Hematopoietic multipotent progenitor cell treated with erythropoietin and hydrocortisone succinate and interleukin-3 and kit ligand, for 6 days (in vitro differentiated cells): ENCODE measurements at regions not wholly inside any gene's neighbourhood (a gene's known extent, or its start where the extent isn't known, plus 50 kb on each side); places are given as distances from the start of the nearest gene placed in this dataset.

Experiments
- DNase-seq: peaks from one replicate; pipeline ENCODE4 v3.0.0-alpha.2; 2015

DNA sequence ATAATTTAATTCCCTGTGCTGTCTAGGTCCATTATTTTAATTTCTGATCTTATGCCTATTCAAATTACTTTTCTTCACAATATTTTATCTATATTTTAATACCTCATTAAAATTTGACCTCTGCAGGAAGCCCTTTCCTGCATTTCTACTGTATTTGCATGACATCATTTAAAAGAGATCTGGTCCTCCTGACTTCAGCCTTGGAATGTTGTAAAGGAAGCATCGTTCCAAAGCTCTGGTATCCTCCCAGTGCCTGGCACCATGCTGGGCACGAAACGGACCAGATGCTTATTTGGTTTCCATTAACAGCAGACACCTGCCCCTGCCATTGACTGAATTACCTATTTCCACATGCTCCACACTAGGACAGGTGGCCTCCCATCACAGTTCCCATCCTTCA, 247.5 kb downstream of the KLF6 start:
- DNase-seq = no peak

GRCh38 chr10:3535001-3535400, 250.0 kb downstream of the KLF6 start:
- no peak for DNase-seq

DNA sequence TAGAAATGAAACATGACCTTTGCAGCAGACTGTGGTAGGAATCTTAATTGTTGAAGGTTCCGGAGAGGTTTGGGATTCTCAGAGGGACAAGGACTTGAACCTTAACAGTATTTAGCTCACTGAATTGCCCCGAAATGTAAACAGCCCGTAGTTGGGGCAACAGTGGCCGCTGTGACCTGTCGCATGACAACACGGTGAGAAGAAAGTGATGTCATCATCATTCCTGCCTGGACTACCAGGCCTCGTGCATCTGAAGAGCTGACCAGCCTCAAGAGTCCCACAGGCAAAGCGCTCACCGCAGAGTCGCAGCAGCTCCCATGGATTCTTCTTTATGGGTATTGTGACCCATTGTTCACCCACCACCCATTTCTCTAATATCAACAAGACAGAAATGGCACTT, 250.6 kb downstream of the KLF6 start:
- no peak for DNase-seq

DNA sequence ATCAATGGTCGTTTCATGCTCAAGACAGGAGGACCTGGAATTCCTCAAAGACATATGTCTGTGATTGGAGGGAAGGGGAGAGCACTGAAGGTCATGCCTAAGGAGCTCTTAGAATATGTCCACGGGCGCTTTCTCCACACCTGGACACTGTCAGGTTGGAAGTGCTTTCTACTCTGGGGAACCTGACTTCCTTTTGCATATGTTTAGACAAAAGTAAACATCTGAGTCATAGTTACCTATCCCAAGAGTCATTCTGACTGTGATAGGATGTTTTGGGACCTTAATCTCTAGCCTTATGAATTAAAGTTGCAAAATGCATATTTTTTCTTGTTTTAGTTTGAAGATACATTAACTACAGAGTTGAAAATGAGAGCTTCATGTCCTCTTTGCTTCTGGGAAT, 251.7 kb downstream of the KLF6 start:
- DNase-seq = no peak

DNA sequence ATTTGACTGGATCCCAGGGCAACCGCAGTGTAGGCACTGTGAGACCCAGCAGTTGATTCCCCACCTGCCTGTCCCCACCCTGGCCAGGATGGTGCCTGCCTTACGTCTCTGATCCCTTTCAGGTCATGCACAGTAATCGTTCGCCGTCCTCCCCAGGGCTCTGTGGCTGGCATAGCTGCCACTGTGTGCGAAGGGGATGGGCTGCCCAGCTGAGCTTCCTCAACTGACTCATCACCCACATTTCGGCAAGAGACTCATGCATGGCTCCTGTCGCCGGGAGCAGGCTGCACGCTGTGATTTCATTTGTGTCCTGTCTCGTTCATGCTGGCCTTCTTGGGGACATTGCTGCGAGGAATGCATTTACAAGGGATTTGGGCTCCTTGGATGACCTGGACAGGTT, 252.4 kb downstream of the KLF6 start:
- DNase-seq = no peak

GRCh38 chr10:3531670-3532069, 253.3 kb downstream of the KLF6 start:
- no peak for DNase-seq

GRCh38 chr10:3530783-3531645, 254.0 kb downstream of the KLF6 start:
- DNase-seq = no peak

DNA sequence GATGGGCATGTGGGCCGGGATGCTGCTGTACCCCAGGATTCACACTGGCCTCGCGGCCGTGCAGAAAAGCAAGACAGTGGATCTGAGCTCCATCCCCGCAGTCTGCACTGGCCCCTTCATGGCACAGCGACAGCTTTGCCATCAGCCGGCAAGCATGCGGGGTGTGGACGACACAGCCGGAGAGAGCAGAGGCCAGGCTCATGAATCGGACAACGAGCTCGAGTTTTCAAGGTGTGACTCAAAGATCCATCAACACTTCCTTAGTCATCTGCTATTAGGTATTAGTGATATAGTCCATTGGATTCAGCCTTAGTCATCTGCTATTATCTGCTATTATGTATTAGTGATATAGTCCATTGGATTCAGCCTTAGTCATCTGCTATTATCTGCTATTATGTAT, 254.7 kb downstream of the KLF6 start:
- no peak for DNase-seq

- DNase-seq = no peak
These were observed 255.3 kb downstream of the KLF6 start for GRCh38 chr10:3529691-3530090.

- no peak for DNase-seq
These were observed 256.1 kb downstream of the KLF6 start for GRCh38 chr10:3528823-3529403.

GRCh38 chr10:3528271-3528670, 256.7 kb downstream of the KLF6 start:
- DNase-seq = no peak

- no peak for DNase-seq
These were observed 257.1 kb downstream of the KLF6 start for GRCh38 chr10:3527869-3528268.

DNA sequence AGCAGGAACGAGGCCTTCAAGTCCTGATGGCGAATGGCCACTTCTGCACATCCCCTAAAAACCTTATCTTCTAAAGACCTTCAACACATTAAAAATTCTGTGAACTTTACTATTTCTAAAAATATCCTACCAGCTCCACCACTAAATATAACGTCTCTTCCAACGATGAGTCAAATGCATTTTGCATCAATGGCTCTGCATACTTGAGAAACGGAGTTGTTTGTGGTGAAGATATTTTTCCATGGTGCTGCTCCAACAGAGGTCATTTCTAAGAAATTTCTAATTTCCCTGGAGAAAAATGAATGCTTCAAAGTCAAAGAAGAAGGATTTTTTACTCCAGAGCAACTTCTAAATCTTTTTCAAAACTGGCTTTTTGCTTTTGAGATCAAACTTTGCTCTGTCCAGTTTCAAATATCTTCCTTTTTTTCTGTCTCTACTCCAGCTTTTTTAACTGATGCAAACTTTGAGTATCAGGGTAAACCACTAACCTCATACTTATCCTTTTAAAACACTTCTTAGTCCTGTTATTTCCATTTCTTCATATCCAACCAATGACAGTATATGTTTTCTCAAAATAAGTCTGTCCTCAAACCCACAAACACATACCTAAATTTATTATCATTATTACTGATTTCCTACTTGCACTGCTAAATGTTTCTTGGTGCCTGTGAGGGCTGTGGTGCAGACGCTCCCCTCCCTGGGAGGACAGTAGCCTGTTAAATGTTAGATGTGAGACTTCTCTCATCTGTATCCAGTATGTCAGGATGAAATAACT, 258.1 kb downstream of the KLF6 start:
- DNase-seq = no peak

- no peak for DNase-seq
These were observed 259.1 kb downstream of the KLF6 start for GRCh38 chr10:3525832-3526449.

GRCh38 chr10:3524086-3524960, 260.7 kb downstream of the KLF6 start:
- no peak for DNase-seq

DNA sequence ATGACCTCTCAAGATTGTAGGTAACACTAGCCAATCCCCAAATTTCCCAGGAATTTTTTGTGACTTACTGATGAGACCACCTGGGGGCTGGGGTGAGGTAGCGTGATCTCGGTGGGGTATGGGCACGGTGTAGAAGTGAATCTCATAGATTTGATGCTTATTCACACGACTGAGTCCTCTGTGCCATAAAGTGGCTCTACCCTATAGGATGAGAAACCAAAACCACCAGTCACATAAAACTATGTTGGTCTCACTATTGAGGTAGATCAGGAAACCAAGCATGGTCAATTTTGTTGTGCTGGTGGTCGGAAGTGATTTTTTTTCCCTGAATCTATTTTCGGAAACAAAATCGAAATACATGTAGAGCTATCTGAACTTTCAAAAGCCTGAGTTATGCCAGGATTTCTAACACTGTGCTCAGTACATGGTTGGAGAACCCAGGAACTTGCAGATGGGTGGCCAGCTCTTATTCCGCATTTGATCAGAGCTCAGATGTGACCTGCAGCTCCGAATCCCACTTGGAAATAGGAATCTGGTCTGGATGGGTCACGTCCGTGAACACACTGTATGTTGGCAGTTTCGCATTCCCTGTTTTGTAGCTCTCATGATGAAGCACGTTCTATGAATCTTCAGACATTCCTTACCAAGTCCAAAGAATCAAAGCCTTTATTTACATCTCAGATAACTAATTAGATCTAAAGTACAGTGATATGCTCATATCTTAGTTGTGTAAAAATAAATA, 261.5 kb downstream of the KLF6 start:
- no peak for DNase-seq

GRCh38 chr10:3516923-3517255, 268.1 kb downstream of the KLF6 start:
- DNase-seq = no peak

- DNase-seq = no peak
These were observed 268.6 kb downstream of the KLF6 start for GRCh38 chr10:3516234-3516922.

- no peak for DNase-seq
These were observed 270.3 kb downstream of the KLF6 start for GRCh38 chr10:3514691-3515090.

DNA sequence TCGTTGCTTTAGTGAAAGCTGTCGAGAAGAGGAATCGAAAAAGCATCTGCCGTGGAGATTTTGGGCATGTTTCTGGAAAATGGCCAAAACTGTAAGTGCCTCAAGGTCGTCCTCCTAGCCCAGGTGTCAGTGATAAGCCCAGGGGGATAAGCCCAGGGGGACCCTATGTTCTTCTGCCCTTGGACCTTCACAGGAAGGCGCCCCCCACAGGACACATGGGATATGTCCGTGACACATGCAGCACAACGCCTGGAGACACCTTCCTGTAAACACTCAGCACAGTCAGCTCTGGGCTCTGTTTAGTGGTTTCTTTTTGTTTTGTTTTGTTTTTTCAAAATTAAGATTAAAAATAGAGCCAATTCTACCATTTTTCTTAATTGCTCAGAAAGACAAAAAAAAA, 272.7 kb downstream of the KLF6 start:
- DNase-seq = no peak

DNA sequence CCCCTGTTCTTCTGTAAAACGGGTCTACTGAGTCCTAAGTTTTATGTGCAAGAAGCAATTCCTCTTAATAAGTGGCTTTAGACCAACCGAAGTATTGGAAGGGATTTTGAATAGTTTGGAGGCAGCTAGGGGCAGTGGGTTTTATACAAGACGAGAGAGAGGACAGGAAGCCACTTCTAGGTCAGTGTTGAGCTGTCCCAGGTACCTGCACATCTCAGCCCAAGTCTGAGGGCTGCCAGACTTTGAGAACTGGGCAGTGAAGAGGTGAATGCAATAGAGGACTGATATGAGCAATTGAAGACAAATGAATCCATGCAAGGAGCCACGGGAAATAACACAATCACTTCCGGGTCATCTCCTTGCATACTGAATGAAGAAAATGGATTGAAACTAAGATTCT, 273.5 kb downstream of the KLF6 start:
- no peak for DNase-seq
